HepG2 (cell line): ENCODE measurements at regions not wholly inside any gene's neighbourhood (a gene's known extent, or its start where the extent isn't known, plus 50 kb on each side); places are given as distances from the start of the nearest gene placed in this dataset.
A peak's percentile ranks its signal among the peaks of the same experiment; 100 is the strongest.
"Not testable (repeated sequence)": the region's sequence is repeated elsewhere in the genome, so short reads cannot be mapped to it uniquely, and the experiment has no call there.

Experiments
- ATAC-seq: fragments of 200-7000 bp; cut with Tn5 transposase; 3 replicates; pipeline ENCODE4 v1.9.1; 2020; ENCODE audit warnings: mild to moderate bottlenecking, moderate library complexity
- BruUV-seq: library from RNA; stranded (reverse); fragments of 400-500 nt; replicated peaks from 2 replicates; lab custom pipeline; 2021; lab: Mats Ljungman, UMichigan
- CTCF ChIA-PET: fragments of 300-600 bp; formaldehyde crosslinking; extraction: SDS; loops from one replicate; lab custom pipeline; 2021; ENCODE audit warnings: low total read pairs, inconsistent platforms, low intra/inter-chr PET ratio; lab: Yijun Ruan, JAX
- POLR2A ChIA-PET: fragments of 350-600 bp; sonication (Branson Sonifier 250); formaldehyde crosslinking; loops from one replicate; lab custom pipeline; 2020; ENCODE audit warnings: antibody characterized with exemption, inconsistent platforms; lab: Yijun Ruan, JAX
- DNase-seq: peaks from one replicate; pipeline ENCODE4 v3.0.0-alpha.2; 2015; ENCODE audit warnings: low spot score
- FAIRE-seq: peaks from 3 replicates; lab custom pipeline; 2011; peaks lifted over from hg19 to GRCh38; lab: Jason Lieb, UNC
- H2AFZ ChIP-seq: one replicate; pipeline ENCODE4 v1.6.1; 2011; ENCODE audit warnings: low read length, inconsistent platforms
- H3K27ac ChIP-seq: fragments of 300-600 bp; 3 replicates; pipeline ENCODE4 v1.8.0; 2011; ENCODE audit warnings: mixed run types, mild to moderate bottlenecking, mixed read lengths, low read length, inconsistent platforms; ENCODE audit not compliant: insufficient read depth; ENCODE audit errors: extremely low read length
- H3K27me3 ChIP-seq, 2 experiments: fragments of 200-600 bp in 1 of 2; 2 replicates in 1 of 2; 3 replicates in 1 of 2; pipeline versions ENCODE4 v1.6.0 to v1.8.0; 2011; ENCODE audit warnings: low read length in 2 of 2, mild to moderate bottlenecking in 2 of 2, moderate library complexity in 2 of 2, inconsistent platforms in 1 of 2; ENCODE audit not compliant: insufficient read depth in 2 of 2, control insufficient read depth in 1 of 2
- H3K36me3 ChIP-seq, 2 experiments: fragments of 200-600 bp in 1 of 2; replicated peaks in 1 of 2; 2 replicates in 1 of 2; 3 replicates in 1 of 2; pipeline versions ENCODE4 v1.5.1 to v1.8.0; 2011; ENCODE audit warnings: low read length in 2 of 2, inconsistent platforms in 1 of 2; ENCODE audit not compliant: insufficient read depth in 2 of 2, control insufficient read depth in 1 of 2
- H3K4me1 ChIP-seq: 2 replicates; pipeline ENCODE4 v1.5.1; 2012; ENCODE audit warnings: low read length, inconsistent platforms; ENCODE audit not compliant: insufficient read depth
- H3K4me2 ChIP-seq: 2 replicates; pipeline ENCODE4 v1.6.0; 2011; ENCODE audit warnings: low read depth, low read length, inconsistent platforms
- H3K4me3 ChIP-seq, 3 experiments: fragments of 200-600 bp in 1 of 3; sonication (generic), shearing (Covaris generic) in 1 of 3; replicated peaks in 1 of 3; 2 replicates each; pipeline ENCODE4 v1.5.1; 2011 to 2016; ENCODE audit warnings: low read length in 3 of 3, inconsistent platforms in 2 of 3, low read depth in 2 of 3, mild to moderate bottlenecking in 2 of 3, control low read depth in 1 of 3, mixed read lengths in 1 of 3; ENCODE audit not compliant: insufficient read depth in 1 of 3
- H3K79me2 ChIP-seq: one replicate; pipeline ENCODE4 v1.6.1; 2011; ENCODE audit warnings: low read length, inconsistent platforms; ENCODE audit not compliant: insufficient read depth
- H3K9ac ChIP-seq: 2 replicates; pipeline ENCODE4 v1.6.0; 2011; ENCODE audit warnings: mild to moderate bottlenecking, low read depth, low read length, inconsistent platforms; ENCODE audit not compliant: insufficient read depth
- H3K9me3 ChIP-seq: 2 replicates; pipeline ENCODE4 v1.5.1; 2012; ENCODE audit warnings: mild to moderate bottlenecking, low read length
- H4K20me1 ChIP-seq: 2 replicates; pipeline ENCODE4 v1.6.0; 2011; ENCODE audit warnings: inconsistent platforms, mild to moderate bottlenecking, low read length, moderate library complexity; ENCODE audit not compliant: insufficient read depth
- MAFF ChIP-seq: IDR thresholded peaks from 2 replicates; pipeline ENCODE4 v1.6.1; 2011; ENCODE audit warnings: low read depth, low read length, improper control_type of control experiment
- MAFK ChIP-seq, 2 experiments: IDR thresholded peaks in 1 of 2; conservative IDR thresholded peaks in 1 of 2; 2 replicates each; pipeline ENCODE4 v1.6.1; 2011; ENCODE audit warnings: improper control_type of control experiment in 2 of 2, low read length in 2 of 2
- WGBS: methylation state at CpG from one replicate; pipeline ENCODE4 v1.1.6; 2017; ENCODE audit warnings: low lambda C conversion rate; 5-methylcytosine and 5-hydroxymethylcytosine counted together
- in situ Hi-C: cut with HindIII; loops from 2 replicates; pipeline ENCODE4 v1.10.0; 2017; ENCODE audit warnings: low pct_unique_long_range_greater_than_20kb; ENCODE audit not compliant: extremely low pct_ligation_motif_present
- intact Hi-C: fragments of 100-400 bp; cut with micrococcal nuclease; formaldehyde crosslinking; loops from one replicate; pipeline ENCODE4 v1.10.0; 2022; ENCODE audit not compliant: unreplicated experiment

GRCh38 chr13:18643644-18644172 is 537.9 kb downstream of the TUBA3C start:
- POLR2A ChIA-PET, H3K4me3 ChIP-seq: not testable (repeated sequence)
- TF ChIP-seq MAFK (conservative IDR thresholded peaks at IDR 0.05 in 1 of 2, IDR thresholded peaks at IDR 0.05 in 1 of 2; ENCODE audit: low read length in 2 of 2) (peak; percentile 28 to 74; a peak in 3 of 4 replicates), MAFF (peak; percentile 62)
- TF ChIP-seq, all 625 proteins: peak for 2; not testable (repeated sequence) for 623
- in situ Hi-C loops, H3K4me2 ChIP-seq, CTCF ChIA-PET, ATAC-seq, H3K9ac ChIP-seq, intact Hi-C loops, H3K4me1 ChIP-seq, BruUV-seq, H3K79me2 ChIP-seq, FAIRE-seq, H2AFZ ChIP-seq, H3K27ac ChIP-seq, H3K9me3 ChIP-seq, H4K20me1 ChIP-seq, H3K36me3 ChIP-seq, H3K27me3 ChIP-seq, DNase-seq: not testable (repeated sequence)
- 7% methylated on average over 6 of the region's 8 CpGs for WGBS

GRCh38 chr13:18628928-18629327 is 552.7 kb downstream of the TUBA3C start:
- H3K4me2 ChIP-seq, H3K27ac ChIP-seq, H4K20me1 ChIP-seq, H3K79me2 ChIP-seq, H3K4me3 ChIP-seq, H2AFZ ChIP-seq, POLR2A ChIA-PET, FAIRE-seq, BruUV-seq, H3K36me3 ChIP-seq, ATAC-seq, H3K9ac ChIP-seq, H3K9me3 ChIP-seq, intact Hi-C loops, in situ Hi-C loops, CTCF ChIA-PET, DNase-seq, H3K4me1 ChIP-seq, H3K27me3 ChIP-seq: not testable (repeated sequence)
- WGBS = 68% methylated on average over 9 of the region's 31 CpGs
